Loucy (cell line): ENCODE measurements at regions not wholly inside any gene's neighbourhood (a gene's known extent, or its start where the extent isn't known, plus 50 kb on each side); places are given as distances from the start of the nearest gene placed in this dataset.

Experiments used
- CTCF ChIP-seq: fragments of 200-600 bp; sonication (generic); conservative IDR thresholded peaks from 2 replicates; pipeline ENCODE4 v1.5.1; 2014; ENCODE audit warnings: mild to moderate bottlenecking, antibody characterized with exemption, low read length
- EZH2phosphoT487 ChIP-seq: fragments of 200-600 bp; IDR thresholded peaks from 2 replicates; pipeline ENCODE4 v1.6.1; 2018; ENCODE audit warnings: antibody characterized with exemption, mild to moderate bottlenecking, moderate library complexity, borderline replicate concordance

- no peak for TF ChIP-seq CTCF
- no peak for TF ChIP-seq EZH2phosphoT487
These were observed 69.8 kb upstream of the EOMES start for GRCh38 chr3:27791956-27792355.
